Muscle of arm (tissue), 1 donor: ENCODE measurements at regions not wholly inside any gene's neighbourhood (a gene's known extent, or its start where the extent isn't known, plus 50 kb on each side); places are given as distances from the start of the nearest gene placed in this dataset.
"Not testable (repeated sequence)": the region's sequence is repeated elsewhere in the genome, so short reads cannot be mapped to it uniquely, and the experiment has no call there.

ENCODE experiments used
- DNase-seq: peaks from one replicate; pipeline ENCODE4 v3.0.0-alpha.2; 2013

GRCh38 chr7:159335181-159335926, 190.7 kb upstream of the VIPR2 start:
- peak; percentile 9 for DNase-seq

GRCh38 chr7:159332854-159333479, 188.3 kb upstream of the VIPR2 start:
- DNase-seq = not testable (repeated sequence)

GRCh38 chr7:159331462-159331861, 186.8 kb upstream of the VIPR2 start:
- DNase-seq = no peak

- DNase-seq = peak; percentile 12
These were observed 185.2 kb upstream of the VIPR2 start for GRCh38 chr7:159329818-159330378.

DNA sequence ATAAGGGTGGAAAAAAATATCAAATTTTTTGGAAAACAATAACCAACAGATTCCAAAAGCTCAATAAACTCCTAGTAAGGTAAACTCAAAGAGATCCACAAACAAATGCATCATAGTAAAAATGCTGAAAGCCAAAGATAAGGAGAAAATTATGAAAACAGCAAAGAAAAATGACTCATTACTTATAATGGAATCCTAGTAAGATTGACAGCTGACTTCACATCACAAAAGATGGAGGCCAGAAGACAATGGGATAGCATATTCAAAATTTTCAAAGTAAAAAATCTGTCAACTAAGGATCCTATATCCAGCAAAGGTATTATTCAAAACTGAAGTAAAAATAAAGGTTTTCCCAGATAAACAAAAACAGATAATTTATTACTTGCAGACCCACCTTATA, 183.4 kb upstream of the VIPR2 start:
- DNase-seq = no peak

DNA sequence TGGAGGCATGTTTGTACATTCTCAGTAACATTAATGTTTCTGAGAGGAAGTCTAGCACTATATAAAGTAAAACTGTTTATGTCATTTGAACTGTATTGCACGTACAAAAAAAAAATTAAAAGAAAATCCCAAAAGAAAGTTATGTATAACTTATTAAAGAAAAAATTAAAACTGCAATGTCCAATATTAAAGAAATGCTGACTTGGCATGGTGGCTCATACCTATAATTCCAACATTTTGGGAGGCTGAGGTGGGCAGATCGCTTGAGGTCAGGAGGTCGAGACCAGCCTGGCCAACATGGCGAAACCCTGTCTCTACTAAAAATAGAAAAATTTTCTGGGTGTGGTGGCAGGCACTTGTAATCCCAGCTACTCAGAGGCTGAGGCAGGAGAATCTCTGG, 178.7 kb upstream of the VIPR2 start:
- no peak for DNase-seq

DNA sequence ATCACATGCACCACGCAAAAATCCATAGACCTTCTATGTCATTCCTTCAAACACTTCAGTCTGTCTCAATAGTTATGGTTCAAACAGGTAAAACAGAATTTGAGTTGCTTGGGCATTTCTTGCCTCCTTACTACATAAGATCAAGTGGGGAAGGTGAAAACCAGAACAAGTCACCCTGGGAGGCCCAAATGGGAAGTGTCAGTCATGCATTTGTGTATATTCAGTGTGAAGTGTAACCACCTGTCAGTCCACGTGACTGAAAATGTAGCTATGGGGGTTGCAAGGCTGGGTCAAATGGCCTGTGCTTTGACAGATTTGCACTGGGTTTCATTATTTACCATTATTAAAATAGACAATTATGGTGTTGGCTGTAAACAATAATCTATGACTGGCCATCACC, 176.6 kb upstream of the VIPR2 start:
- DNase-seq = no peak

- DNase-seq = no peak
These were observed 174.2 kb upstream of the VIPR2 start for GRCh38 chr7:159318682-159319351.

GRCh38 chr7:159317294-159317693, 172.6 kb upstream of the VIPR2 start:
- DNase-seq = no peak

- no peak for DNase-seq
These were observed 166.5 kb upstream of the VIPR2 start for GRCh38 chr7:159311172-159311494.

DNA sequence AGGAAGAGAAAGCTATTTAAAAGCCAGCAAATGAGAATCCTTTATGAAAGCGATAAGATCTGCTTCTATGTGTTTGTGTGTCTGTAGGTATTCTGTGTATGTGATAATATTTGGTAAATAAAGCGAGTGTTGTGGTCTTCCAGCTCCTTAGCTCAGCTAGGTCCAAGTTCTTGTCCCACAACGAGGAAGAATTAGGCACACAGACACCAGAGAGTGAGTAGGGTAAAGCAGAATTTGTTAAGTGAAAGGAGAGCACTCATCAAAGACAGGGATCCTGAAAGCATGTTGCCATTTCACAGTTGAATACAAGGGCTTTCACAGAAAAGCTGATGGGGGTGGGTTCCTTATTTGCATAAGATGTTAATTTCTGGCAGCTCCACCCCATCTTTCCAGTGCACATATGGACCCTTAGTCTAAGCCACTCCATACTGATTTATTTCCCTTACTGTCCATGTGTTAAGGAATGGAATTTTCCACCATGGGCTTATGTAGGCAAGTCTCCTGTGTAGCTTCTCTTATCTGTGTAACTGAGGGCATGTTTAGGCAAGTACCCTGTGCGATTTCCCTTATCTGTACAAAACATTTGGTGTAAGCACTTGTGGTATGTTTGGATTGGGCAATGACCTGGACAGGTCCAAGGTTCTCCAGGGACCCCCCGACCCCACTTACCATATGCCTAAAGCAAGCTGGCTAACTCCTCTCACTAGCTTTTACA, 165.9 kb upstream of the VIPR2 start:
- DNase-seq = no peak

- DNase-seq = not testable (repeated sequence)
These were observed 164.5 kb upstream of the VIPR2 start for GRCh38 chr7:159309214-159309613.

DNA sequence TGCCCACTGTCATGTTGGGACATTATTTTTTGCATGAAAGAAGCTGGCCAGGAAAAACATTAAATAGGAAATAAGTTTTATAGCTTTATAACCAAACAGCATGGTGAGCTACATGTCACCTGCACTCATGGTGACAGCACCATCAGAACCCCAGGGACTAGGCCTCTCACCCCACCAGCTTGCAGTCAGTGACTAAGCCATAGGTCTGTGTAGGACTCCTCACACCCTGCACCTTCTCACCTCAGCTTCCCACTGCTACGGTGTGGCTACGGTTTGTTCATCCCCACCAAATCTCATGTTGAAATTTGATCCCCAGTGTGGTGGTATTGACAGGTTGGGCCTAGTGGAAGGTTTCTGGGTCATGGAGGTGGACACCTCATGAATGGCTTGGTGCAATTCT, 161.3 kb upstream of the VIPR2 start:
- no peak for DNase-seq

- DNase-seq = not testable (repeated sequence)
These were observed 160.5 kb upstream of the VIPR2 start for GRCh38 chr7:159305185-159305584.

DNA sequence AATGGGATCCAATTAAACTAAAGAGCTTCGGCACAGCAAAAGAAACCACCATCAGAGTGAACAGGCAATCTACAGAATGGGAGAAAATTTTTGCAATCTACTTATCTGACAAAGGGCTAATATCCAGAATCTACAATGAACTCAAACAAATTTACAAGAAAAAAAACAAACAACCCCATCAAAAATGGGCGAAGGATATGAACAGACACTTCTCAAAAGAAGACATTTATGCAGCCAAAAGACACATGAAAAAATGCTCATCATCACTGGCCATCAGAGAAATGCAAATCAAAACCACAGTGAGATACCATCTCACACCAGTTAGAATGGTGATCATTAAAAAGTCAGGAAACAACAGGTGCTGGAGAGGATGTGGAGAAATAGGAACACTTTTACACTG, 158.8 kb upstream of the VIPR2 start:
- not testable (repeated sequence) for DNase-seq

- no peak for DNase-seq
These were observed 151.5 kb upstream of the VIPR2 start for GRCh38 chr7:159296093-159296681.

- not testable (repeated sequence) for DNase-seq
These were observed 141.8 kb upstream of the VIPR2 start for GRCh38 chr7:159286487-159286886.

GRCh38 chr7:159281573-159281972, 136.9 kb upstream of the VIPR2 start:
- no peak for DNase-seq

DNA sequence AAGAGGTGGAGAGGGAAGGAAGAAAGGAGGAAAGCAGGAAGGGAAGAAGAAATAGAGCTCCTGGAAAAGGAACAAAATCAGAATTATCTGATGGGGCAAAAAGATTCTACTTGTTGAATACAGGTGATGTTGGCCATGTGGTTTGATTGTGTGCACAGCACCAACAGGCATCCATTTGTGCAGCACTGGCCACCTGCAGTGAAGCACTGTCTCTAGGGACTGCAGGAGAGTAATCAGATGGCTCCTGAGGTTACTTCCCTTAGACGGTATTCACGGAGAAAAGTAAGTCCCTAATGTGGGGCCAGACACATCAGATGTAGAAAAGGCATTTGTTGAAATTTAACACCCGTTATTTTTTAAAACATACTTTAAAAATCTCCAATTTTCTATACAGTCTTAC, 135.3 kb upstream of the VIPR2 start:
- no peak for DNase-seq

GRCh38 chr7:159272739-159273138, 128.1 kb upstream of the VIPR2 start:
- DNase-seq = no peak

GRCh38 chr7:159271781-159272180, 127.1 kb upstream of the VIPR2 start:
- peak; percentile 12 for DNase-seq

DNA sequence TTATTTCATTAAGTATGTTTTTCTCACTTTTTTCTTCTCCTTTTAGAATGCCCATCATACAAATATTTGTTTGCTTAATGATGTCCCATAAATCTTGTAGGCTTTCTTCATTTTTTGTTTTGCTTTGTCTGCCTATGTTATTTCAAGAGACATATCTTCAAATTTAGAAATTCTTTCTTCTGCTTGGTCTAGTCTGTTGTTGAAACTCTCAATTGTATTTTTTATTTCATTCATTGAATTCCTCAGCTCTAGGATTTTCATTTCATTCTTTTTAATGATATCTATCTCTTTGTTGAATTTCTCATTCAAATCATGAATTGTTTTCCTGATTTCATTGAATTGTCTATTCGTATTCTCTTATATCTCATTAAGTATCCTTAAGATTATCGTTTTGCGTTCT, 125.1 kb upstream of the VIPR2 start:
- no peak for DNase-seq
